Activated T-cell treated with anti-CD3 and anti-CD28 coated beads, Interleukin-2, amount 50 U/mL, for 72 hours (primary cell): ENCODE measurements at regions not wholly inside any gene's neighbourhood (a gene's known extent, or its start where the extent isn't known, plus 50 kb on each side); places are given as distances from the start of the nearest gene placed in this dataset.

ENCODE experiments used
- ATAC-seq, 2 donors: fragments of 150-1000 bp; cut with Tn5 transposase; replicated peaks in 1 of 2; 2 replicates each; pipeline ENCODE4 v1.10.0; 2021; ENCODE audit warnings: moderate library complexity in 2 of 2, mild to moderate bottlenecking in 1 of 2
- DNase-seq, 2 donors: peaks; one replicate each; pipeline ENCODE4 v3.0.0; 2021 to 2022; ENCODE audit warnings: mixed read lengths in 1 of 2
- H3K27ac Mint-ChIP-seq: one replicate; pipeline ENCODE4 v1.8.0; 2022; ENCODE audit warnings: mild to moderate bottlenecking, moderate library complexity, mixed read lengths
- H3K27me3 Mint-ChIP-seq: one replicate; pipeline ENCODE4 v1.8.0; 2022; ENCODE audit warnings: low read depth, mixed read lengths
- H3K36me3 Mint-ChIP-seq, 2 donors: one replicate each; pipeline ENCODE4 v1.8.0; 2022; ENCODE audit warnings: mixed read lengths in 2 of 2, mild to moderate bottlenecking in 1 of 2; ENCODE audit not compliant: insufficient read depth in 2 of 2
- H3K4me1 Mint-ChIP-seq: one replicate; pipeline ENCODE4 v1.8.0; 2022; ENCODE audit warnings: low read depth, mixed read lengths
- H3K4me3 Mint-ChIP-seq, 2 donors: one replicate each; pipeline ENCODE4 v1.8.0; 2022; ENCODE audit warnings: mild to moderate bottlenecking in 2 of 2, mixed read lengths in 2 of 2, moderate library complexity in 2 of 2
- H3K9me3 Mint-ChIP-seq, 2 donors: one replicate each; pipeline ENCODE4 v1.8.0; 2022; ENCODE audit warnings: mixed read lengths in 2 of 2

DNA sequence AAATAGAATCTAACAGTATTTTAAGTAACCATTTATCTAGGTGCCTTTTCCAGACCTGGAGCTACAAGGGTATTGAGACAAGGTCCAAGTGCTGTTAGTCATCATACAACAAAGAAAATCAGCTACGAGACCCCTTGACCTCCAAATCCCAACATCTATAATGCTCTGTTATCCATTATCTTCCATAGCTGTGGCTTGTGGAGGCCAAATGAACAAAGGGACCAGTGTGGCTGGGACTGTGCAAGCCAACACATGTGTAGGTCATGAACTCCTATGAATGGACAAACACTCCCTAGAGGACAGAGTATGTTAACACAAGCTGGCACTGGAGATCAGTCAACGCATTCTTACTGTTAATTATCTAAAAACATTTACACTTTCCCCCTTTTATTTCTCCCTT is 374.5 kb downstream of the EMP1 start:
- no peak overlapping the region for H3K27ac Mint-ChIP-seq
- H3K4me1 Mint-ChIP-seq, result no peaks in the 10 kb centered on the region
- ATAC-seq (no peak), DNase-seq (no peak)
- H3K27me3 Mint-ChIP-seq, result peaks cover 10% of the 10 kb centered on the region
- no peaks in the 10 kb centered on the region for H3K36me3 Mint-ChIP-seq
- H3K9me3 Mint-ChIP-seq, result no peaks in the 10 kb centered on the region
- H3K4me3 Mint-ChIP-seq, result no peak overlapping the region

DNA sequence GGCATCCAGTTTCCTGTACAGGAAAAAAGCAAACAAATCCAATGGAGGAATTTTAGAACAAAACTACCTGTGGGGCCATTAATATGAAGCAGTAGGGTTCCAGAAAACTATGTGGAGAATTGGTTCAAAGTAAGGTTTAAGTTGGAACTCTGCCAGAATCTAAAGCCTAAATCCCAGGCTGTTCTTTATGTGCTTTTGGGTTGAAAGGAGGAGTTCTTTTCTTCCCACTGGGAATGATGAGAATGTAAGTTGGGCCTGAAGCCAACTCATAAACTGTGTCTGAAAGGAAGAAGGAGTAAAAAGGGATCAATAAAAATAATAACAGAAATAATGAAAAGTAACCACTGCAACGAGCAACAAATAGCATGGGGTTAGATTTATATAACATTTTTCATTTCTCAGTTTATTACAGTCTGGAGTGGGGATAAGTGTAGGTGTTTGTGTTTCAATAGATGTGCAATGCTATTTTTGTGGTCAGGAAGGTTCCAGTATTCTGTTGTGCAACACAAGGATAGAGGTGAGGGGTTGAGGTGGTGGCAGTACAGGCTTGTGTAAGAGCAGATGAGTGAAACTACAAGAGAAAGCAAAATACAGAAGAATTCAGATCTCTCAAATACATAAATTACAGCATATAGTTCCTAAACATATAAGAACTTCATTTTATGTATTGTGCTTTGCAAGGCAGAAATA is 373.6 kb downstream of the EMP1 start:
- H3K27ac Mint-ChIP-seq, result no peak overlapping the region
- no peak overlapping the region for H3K4me3 Mint-ChIP-seq
- H3K36me3 Mint-ChIP-seq, result no peaks in the 10 kb centered on the region
- no peak for ATAC-seq
- no peaks in the 10 kb centered on the region for H3K9me3 Mint-ChIP-seq
- no peak for DNase-seq
- no peaks in the 10 kb centered on the region for H3K4me1 Mint-ChIP-seq
- peaks cover 10% of the 10 kb centered on the region for H3K27me3 Mint-ChIP-seq

DNA sequence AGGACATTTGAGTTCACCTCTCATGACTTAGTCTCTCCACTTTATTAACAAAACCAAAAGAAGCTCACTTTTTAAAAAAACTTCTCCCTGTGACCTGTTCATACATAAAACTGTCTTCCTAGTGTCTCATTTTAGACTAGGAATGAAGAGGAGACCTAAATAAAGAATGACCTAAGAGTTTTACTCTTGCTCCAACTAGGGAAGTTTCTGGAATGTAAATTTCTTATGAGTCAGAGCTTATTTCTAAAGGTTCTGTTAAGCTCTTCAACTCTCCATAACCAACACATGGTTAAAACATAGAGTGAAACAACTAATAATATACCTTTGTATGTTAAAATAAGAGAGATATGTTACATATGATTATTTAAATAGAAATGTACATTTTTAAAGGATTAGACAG is 369.8 kb downstream of the EMP1 start:
- Mint-ChIP-seq H3K4me1 (no peaks in the 10 kb centered on the region), H3K27me3 (peaks cover 10% of the 10 kb centered on the region), H3K36me3 (no peaks in the 10 kb centered on the region), H3K4me3 (no peak overlapping the region), H3K9me3 (peaks cover 2 to 3% of the 10 kb centered on the region in 2 donors), H3K27ac (no peak overlapping the region)
- DNase-seq (no peak), ATAC-seq (no peak)

DNA sequence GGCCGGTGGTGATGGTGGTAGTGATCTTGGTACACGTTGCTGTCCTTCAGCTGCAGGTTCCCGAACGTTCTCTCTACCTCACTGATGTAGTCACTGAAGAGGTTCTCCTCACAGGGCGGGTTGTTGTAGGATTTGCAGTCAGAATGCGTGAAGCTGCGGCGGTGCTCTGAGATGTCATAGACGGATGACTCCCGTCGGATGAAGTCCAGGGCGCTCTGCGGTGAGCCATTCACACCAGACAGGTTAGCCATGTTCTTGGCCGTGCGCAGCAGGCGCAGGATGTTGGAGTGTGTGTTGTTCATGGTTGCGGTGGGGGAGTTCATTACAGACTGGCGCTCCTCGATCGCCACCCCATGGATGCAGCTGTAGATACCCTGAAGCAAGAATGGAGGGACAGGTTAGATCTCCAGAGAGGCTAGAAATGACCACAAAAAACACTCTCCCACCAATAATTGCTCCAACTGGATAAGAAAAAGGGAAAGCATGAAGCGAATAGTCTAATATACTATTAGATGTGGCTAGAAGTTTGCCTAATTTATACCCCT is 367.8 kb downstream of the EMP1 start:
- H3K27me3 Mint-ChIP-seq, result peaks cover 10% of the 10 kb centered on the region
- H3K27ac Mint-ChIP-seq, result no peak overlapping the region
- H3K9me3 Mint-ChIP-seq, result peaks cover 2 to 3% of the 10 kb centered on the region in 2 donors
- no peak overlapping the region for H3K4me3 Mint-ChIP-seq
- no peaks in the 10 kb centered on the region for H3K36me3 Mint-ChIP-seq
- no peak for ATAC-seq
- DNase-seq, result no peak
- no peaks in the 10 kb centered on the region for H3K4me1 Mint-ChIP-seq

DNA sequence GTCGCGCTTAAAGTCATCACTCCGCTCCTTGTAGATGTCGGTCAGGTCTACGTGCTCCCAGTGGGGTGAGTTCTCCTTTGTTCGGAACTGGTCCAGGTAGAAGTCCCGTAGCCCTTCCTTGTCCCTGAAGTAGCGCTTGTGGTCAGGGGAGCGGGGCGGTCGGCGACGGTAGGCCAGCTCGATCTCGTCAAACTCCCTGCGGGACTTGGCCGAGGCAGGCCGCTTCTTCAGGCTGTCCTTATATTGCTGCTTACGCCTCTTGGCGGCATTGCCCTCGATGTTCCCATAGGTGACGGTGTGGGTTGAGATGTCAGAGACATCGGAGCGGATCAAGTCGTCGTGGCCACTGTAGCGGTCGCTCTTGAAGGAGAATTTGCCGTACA is 367.2 kb downstream of the EMP1 start:
- no peaks in the 10 kb centered on the region for H3K36me3 Mint-ChIP-seq
- no peak for DNase-seq
- H3K9me3 Mint-ChIP-seq, result peaks cover 2 to 3% of the 10 kb centered on the region in 2 donors
- H3K27ac Mint-ChIP-seq, result no peak overlapping the region
- no peaks in the 10 kb centered on the region for H3K4me1 Mint-ChIP-seq
- ATAC-seq, result no peak
- no peak overlapping the region for H3K4me3 Mint-ChIP-seq
- peaks cover 10% of the 10 kb centered on the region for H3K27me3 Mint-ChIP-seq

DNA sequence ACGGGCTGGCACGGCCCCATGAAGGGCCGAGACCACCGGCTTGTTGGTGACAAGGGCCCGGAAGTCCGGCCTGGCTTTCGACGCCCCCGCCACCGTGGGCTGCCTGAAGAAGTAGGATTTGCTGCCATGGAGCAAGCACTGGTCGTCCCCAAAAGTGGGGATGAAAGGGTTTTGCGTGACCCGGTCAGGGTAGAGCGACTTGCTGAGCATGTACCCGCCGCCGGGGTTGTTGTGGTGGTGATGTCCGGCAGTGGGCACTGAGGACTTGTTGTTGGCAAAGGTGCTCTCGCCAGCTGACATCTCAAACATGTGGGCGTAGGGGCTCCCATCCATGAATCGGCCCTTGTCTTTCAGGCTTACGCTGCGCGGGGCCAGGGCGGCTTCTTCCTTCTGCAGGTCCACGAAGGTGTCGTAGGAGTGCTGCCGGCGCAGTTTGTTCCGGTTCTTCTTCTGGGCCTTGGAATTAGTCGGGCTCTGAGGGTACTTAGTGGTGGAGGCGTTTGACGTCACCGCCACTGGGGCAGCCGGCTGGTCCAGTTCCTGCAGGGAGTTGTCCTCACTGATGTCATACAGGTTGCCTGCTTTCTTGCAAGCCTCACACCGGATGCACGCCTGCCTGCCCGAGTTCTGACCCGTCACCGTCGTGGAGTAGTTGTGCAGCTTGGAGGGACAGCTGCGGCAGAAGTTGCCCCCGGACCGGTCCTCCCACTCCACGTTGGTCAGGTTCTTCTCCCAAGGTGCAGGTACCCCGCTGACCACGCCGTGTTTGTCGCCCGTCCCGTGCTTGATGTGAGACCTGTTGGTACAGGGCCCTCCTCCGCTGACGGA is 366.6 kb downstream of the EMP1 start:
- H3K27me3 Mint-ChIP-seq, result peaks cover 10% of the 10 kb centered on the region
- no peak for ATAC-seq

DNA sequence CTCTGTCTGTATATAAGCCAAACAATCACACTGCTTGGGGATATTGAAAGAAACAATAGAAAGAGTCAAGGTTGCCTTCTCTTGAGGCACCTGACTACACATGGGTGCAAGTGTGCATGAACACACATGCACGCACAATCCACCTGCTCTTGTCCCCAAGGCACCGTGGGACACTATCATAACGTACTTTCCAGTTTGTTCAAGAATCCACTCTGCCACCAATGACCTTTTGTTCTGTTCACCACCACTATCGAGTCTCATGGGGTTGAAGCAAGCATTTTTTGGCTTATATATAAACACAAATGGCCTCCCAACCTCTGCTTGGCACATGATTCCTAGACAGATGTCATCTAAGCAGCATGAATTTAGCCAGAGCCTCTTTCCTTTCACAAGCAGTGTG is 365.4 kb downstream of the EMP1 start:
- H3K4me3 Mint-ChIP-seq, result no peak overlapping the region
- H3K9me3 Mint-ChIP-seq, result peaks cover 2 to 3% of the 10 kb centered on the region in 2 donors
- no peak overlapping the region for H3K27ac Mint-ChIP-seq
- DNase-seq (no peak), ATAC-seq (no peak)
- H3K4me1 Mint-ChIP-seq, result no peaks in the 10 kb centered on the region
- H3K27me3 Mint-ChIP-seq, result peaks cover 1% of the 10 kb centered on the region
- H3K36me3 Mint-ChIP-seq, result no peaks in the 10 kb centered on the region

More for the DNA sequence above, 366.6 kb downstream of the EMP1 start:
- H3K36me3 Mint-ChIP-seq, result no peaks in the 10 kb centered on the region
- no peak overlapping the region for H3K27ac Mint-ChIP-seq
- H3K4me1 Mint-ChIP-seq, result no peaks in the 10 kb centered on the region
- peaks cover 2 to 3% of the 10 kb centered on the region in 2 donors for H3K9me3 Mint-ChIP-seq
- no peak overlapping the region for H3K4me3 Mint-ChIP-seq
- no peak for DNase-seq

DNA sequence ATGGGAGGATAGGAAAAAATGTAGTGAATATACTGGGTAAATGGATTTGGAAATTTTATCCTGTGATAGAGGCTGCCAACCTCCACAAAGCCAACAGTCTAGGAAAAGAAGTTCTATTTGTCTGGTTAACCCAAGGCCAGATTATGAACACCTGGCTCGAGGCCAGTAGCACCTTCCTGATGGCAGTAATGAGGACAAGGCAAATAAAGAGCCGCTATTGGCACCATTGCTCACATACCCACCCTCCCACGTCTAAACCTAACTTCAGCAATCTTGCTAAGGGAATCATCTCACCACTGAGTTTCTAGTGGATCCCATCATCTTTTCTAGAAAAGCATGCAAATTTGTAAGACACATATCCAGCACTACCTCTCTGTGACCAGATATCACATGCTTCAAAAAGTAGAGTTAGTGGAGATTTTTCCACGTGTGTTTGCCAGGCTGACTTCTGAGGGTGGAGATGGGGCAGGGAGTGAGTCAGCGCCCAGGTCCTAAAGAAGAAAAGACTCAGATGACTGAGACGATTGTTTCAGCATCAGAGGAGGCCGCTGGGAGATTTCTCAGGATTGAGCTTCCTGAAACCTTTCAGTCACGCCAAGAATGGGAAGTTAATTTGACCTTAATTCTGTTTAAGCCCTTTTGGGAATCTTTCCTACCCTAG is 362.9 kb downstream of the EMP1 start:
- Mint-ChIP-seq H3K27me3 (no peaks in the 10 kb centered on the region), H3K27ac (no peak overlapping the region), H3K9me3 (peaks cover 2 to 3% of the 10 kb centered on the region in 2 donors), H3K36me3 (no peaks in the 10 kb centered on the region), H3K4me3 (no peak overlapping the region), H3K4me1 (no peaks in the 10 kb centered on the region)
- DNase-seq, result no peak
- ATAC-seq, result no peak

DNA sequence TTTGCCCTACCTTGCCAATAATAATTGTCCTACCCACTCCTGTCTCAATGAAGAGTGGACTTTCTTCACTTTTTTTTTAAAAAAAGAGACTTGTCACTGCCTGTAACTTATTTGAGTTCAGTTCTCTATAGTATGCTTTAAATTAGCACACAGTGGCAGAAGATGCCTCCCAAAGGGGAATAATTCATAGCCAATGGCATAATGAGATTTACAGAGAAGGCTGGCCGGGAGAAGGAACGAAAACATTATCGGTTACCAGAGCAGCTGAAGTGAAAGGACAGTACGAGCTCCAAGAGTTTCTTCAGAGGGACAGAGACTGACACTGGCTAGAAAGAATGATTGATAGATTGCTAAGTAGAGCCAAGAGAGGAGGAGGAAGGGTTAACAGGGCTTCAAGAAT is 356.3 kb downstream of the EMP1 start:
- no peak for ATAC-seq
- H3K4me3 Mint-ChIP-seq, result no peak overlapping the region
- no peaks in the 10 kb centered on the region for H3K27me3 Mint-ChIP-seq

DNA sequence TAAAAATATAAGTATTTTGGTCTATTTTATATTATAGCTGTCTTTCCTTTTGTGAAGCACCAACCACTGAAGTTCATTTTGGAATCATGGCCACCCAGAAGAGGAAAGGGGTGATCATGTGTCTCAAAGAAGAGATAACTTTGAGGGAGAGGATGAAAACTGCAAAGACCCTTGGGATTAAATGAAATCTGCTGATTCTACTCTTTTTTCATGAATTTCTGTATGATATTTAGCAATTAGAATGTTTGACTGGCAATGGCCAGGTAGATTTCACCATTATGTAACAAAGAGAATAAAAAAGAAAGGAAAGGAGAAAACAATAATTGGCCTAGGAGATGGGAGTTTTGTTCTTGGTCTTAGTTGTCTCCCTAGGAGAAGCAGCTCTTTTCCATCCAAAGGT is 350.8 kb downstream of the EMP1 start:
- ATAC-seq (no peak), DNase-seq (no peak)
- Mint-ChIP-seq H3K27ac (no peak overlapping the region), H3K4me3 (no peak overlapping the region), H3K4me1 (no peaks in the 10 kb centered on the region), H3K27me3 (no peaks in the 10 kb centered on the region), H3K9me3 (no peaks in the 10 kb centered on the region), H3K36me3 (no peaks in the 10 kb centered on the region)

More for the DNA sequence above, 356.3 kb downstream of the EMP1 start:
- Mint-ChIP-seq H3K9me3 (no peaks in the 10 kb centered on the region), H3K27ac (no peak overlapping the region), H3K36me3 (no peaks in the 10 kb centered on the region), H3K4me1 (no peaks in the 10 kb centered on the region)
- no peak for DNase-seq

DNA sequence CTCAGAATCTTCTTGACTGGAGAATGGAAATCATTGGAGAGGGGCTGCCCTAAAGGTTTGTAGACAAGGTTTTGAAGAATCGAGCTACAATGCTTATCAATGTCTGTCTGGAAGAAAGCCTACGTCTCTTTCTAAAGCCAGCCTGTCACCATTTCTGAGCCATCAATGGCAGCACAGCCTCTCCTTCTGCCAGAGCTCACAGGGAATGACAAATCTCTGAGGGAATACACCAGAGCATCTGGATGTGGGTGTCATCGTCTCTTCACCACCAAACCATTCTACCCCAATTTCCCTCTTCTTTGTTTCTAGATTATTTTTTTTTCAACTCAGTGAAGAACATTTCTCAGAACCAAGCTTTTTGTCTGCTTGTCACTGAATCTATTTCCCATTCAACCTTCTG is 349.7 kb downstream of the EMP1 start:
- H3K27ac Mint-ChIP-seq, result no peak overlapping the region
- H3K4me1 Mint-ChIP-seq, result no peaks in the 10 kb centered on the region
- no peak for DNase-seq
- H3K9me3 Mint-ChIP-seq, result no peaks in the 10 kb centered on the region
- H3K27me3 Mint-ChIP-seq, result no peaks in the 10 kb centered on the region
- no peak for ATAC-seq
- no peaks in the 10 kb centered on the region for H3K36me3 Mint-ChIP-seq
- H3K4me3 Mint-ChIP-seq, result no peak overlapping the region

DNA sequence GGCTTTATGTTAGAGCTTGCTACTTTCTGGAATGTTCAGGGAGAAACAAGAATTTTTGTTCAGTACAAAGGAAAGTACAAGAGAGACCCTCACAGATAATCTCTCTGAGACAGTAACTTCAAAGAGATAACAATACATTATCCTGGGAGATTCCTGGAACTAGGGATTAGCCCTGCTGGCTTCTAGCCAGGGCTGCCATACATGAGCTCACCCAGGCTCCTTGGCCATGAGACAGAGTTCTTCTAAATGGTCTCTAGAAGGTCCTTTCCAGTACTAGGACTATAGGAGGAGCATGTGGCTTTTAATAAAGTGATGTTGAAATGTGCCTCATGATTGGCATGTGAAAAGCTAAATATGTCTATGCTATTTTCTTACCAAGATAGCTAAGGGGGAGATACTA is 342.5 kb downstream of the EMP1 start:
- DNase-seq (no peak), ATAC-seq (no peak)
- H3K36me3 Mint-ChIP-seq, result no peaks in the 10 kb centered on the region
- no peak overlapping the region for H3K4me3 Mint-ChIP-seq
- no peak overlapping the region for H3K27ac Mint-ChIP-seq
- peaks cover 19% of the 10 kb centered on the region for H3K4me1 Mint-ChIP-seq
- H3K27me3 Mint-ChIP-seq, result peaks cover 25% of the 10 kb centered on the region
- H3K9me3 Mint-ChIP-seq, result no peaks in the 10 kb centered on the region

DNA sequence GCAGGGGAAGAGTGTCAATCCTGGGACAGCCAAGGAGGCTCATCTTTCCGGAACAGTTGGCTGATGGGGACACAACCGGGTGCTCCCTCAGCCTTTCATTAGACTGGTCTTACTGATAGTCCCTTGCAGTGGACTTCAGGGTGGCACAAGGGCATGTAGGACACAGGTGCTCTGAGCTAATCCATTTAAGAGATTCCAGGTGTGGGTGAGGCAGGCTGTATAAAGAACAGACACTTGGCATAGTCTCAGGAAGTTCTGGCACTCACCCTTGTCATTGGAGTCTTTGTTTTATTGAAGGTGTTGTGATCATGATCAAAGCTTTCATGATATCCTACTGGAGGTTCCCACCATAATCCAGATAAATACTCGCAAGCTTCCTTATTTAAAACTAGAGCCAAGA is 341.6 kb downstream of the EMP1 start:
- Mint-ChIP-seq H3K9me3 (no peaks in the 10 kb centered on the region), H3K27ac (no peak overlapping the region), H3K27me3 (peaks cover 25% of the 10 kb centered on the region), H3K4me3 (no peak overlapping the region), H3K36me3 (no peaks in the 10 kb centered on the region), H3K4me1 (peaks cover 19% of the 10 kb centered on the region)
- ATAC-seq, result no peak
- DNase-seq, result no peak
